C4-2B (cell line): ENCODE measurements at regions not wholly inside any gene's neighbourhood (a gene's known extent, or its start where the extent isn't known, plus 50 kb on each side); places are given as distances from the start of the nearest gene placed in this dataset.

Experiments
- ZFX ChIP-seq: fragments of 450-650 bp; IDR thresholded peaks from 2 replicates; pipeline ENCODE4 v1.6.1; 2017
- TF ChIP-seq, protein P1 (sequence below): fragments of 450-650 bp; conservative IDR thresholded peaks from 2 replicates; pipeline ENCODE4 v1.5.1; 2017; ENCODE audit warnings: mild to moderate bottlenecking

- TF ChIP-seq, protein P1, sequence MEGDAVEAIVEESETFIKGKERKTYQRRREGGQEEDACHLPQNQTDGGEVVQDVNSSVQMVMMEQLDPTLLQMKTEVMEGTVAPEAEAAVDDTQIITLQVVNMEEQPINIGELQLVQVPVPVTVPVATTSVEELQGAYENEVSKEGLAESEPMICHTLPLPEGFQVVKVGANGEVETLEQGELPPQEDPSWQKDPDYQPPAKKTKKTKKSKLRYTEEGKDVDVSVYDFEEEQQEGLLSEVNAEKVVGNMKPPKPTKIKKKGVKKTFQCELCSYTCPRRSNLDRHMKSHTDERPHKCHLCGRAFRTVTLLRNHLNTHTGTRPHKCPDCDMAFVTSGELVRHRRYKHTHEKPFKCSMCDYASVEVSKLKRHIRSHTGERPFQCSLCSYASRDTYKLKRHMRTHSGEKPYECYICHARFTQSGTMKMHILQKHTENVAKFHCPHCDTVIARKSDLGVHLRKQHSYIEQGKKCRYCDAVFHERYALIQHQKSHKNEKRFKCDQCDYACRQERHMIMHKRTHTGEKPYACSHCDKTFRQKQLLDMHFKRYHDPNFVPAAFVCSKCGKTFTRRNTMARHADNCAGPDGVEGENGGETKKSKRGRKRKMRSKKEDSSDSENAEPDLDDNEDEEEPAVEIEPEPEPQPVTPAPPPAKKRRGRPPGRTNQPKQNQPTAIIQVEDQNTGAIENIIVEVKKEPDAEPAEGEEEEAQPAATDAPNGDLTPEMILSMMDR = no peak
- no peak for TF ChIP-seq ZFX
These were observed 57.5 kb upstream of the PARM1 start for GRCh38 chr4:74875451-74875850.
